Gastroesophageal sphincter (tissue), 3 donors: ENCODE measurements at regions not wholly inside any gene's neighbourhood (a gene's known extent, or its start where the extent isn't known, plus 50 kb on each side); places are given as distances from the start of the nearest gene placed in this dataset.

ENCODE experiments used
- EP300 ChIP-seq: sonication (generic); formaldehyde crosslinking; IDR thresholded peaks from one replicate; pipeline ENCODE4 v1.6.1; 2017; ENCODE audit warnings: antibody characterized with exemption, mild to moderate bottlenecking
- TF ChIP-seq, protein P1 (sequence below), 4 experiments: fragments of 200-600 bp in 2 of 4; fragments of 450-650 bp in 2 of 4; sonication (generic) in 1 of 4; IDR thresholded peaks; one replicate each; pipeline ENCODE4 v1.5.1; 2017 to 2019; ENCODE audit warnings: antibody characterized with exemption in 4 of 4, mild to moderate bottlenecking in 2 of 4, moderate library complexity in 2 of 4

DNA sequence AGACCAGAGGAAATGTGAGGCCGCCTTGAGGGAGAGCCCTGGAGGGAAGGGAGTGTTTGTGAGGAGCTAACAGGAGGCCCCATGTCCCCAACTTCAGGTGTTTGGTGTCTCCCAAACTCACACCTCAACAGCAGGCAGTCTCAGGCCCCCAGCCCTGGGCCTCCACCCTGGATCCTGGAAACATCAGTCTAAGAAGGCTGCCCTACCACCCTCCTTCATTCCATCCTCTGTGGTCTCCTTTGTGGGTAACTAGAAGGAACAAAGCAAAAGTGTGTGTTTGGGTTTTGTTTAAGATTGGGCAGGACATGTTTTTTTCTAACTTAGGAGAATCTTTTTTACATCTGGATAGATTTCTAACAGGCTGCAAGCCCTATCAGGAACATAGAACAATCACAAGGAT lies 404.3 kb downstream of the BCL11A start:
- TF ChIP-seq, protein P1, sequence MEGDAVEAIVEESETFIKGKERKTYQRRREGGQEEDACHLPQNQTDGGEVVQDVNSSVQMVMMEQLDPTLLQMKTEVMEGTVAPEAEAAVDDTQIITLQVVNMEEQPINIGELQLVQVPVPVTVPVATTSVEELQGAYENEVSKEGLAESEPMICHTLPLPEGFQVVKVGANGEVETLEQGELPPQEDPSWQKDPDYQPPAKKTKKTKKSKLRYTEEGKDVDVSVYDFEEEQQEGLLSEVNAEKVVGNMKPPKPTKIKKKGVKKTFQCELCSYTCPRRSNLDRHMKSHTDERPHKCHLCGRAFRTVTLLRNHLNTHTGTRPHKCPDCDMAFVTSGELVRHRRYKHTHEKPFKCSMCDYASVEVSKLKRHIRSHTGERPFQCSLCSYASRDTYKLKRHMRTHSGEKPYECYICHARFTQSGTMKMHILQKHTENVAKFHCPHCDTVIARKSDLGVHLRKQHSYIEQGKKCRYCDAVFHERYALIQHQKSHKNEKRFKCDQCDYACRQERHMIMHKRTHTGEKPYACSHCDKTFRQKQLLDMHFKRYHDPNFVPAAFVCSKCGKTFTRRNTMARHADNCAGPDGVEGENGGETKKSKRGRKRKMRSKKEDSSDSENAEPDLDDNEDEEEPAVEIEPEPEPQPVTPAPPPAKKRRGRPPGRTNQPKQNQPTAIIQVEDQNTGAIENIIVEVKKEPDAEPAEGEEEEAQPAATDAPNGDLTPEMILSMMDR (IDR thresholded peaks at IDR 0.05): no peak
- TF ChIP-seq EP300: no peak
